ENCODE measurements at regions not wholly inside any gene's neighbourhood (a gene's known extent, or its start where the extent isn't known, plus 50 kb on each side); places are given as distances from the start of the nearest gene placed in this dataset.

- no peak for TF ChIP-seq CTCF (IDR thresholded peaks at IDR 0.05)
- no peak for TF ChIP-seq POLR2A (IDR thresholded peaks at IDR 0.05)
- no peak for TF ChIP-seq EP300 (IDR thresholded peaks at IDR 0.05)
- no peak for TF ChIP-seq POLR2AphosphoS5 (IDR thresholded peaks at IDR 0.05)
Measured at GRCh38 chr4:89531932-89532640, 224.5 kb upstream of the GPRIN3 start.
